ENCODE measurements at regions not wholly inside any gene's neighbourhood (a gene's known extent, or its start where the extent isn't known, plus 50 kb on each side); places are given as distances from the start of the nearest gene placed in this dataset.
"Not testable (repeated sequence)": the region's sequence is repeated elsewhere in the genome, so short reads cannot be mapped to it uniquely, and the experiment has no call there.

DNA sequence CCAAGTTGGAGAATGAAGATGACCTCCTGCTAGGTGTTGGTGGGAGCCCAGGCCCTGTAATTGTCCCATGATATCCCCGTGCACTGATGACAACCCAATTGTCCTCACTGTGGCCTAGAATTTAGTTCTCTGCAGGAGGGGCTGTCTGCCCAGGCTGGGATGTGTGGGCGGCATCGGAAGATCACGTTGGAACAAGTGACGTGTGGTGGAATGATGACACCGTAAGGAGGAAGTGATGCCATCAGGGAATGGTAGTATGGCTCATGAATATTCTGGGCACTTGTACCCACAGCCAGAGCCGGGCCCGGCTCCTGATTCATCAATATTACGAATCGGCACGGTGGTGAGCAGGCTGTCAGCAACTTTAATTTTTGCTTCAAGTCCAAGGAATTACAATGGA lies 111.6 kb downstream of the MIAT start:
- DNase-seq (ENCODE audit: low read depth in 1 of 2, low spot score in 1 of 2) = no peak

DNA sequence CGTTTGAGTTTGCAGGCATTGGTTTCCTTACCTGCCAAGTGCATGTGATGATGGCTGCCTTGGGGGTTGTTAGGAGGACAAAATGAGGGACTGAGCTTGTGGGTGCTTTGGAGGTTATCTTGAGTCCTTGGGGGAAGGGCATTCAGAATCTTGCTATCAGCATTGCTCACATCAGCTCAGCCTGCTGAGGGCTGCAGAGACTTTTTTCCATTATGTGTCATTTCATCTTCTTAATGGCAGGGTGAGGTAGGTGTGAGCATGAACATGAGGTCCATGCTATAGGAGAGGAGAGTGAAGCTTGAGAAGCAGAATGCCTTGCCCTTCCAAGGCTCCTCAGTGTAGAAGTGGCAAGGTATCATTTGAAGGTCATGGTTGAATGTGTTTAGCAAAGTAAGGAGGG lies 112.3 kb downstream of the MIAT start:
- no peak for DNase-seq (ENCODE audit: low read depth in 1 of 2, low spot score in 1 of 2)

DNA sequence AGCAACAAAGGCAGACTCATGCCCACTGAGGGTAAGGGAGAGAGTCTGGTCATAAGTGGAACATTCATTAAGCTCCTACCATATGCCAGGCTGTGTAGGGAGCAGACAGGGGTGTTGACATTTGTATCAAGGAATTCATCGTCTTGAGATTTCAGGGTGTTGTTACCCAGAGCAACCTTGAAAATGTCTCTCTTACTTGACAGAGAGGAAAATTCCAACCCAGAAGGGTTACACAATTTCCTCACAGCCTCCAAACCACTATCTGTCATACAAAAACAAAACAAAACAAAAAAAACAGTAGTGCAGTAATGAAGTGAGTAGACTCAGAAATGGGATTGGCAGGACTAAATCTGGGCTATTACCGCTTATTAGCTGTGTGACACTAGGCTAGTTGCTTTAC lies 113.2 kb downstream of the MIAT start:
- DNase-seq (ENCODE audit: low read depth in 1 of 2, low spot score in 1 of 2) = no peak

DNA sequence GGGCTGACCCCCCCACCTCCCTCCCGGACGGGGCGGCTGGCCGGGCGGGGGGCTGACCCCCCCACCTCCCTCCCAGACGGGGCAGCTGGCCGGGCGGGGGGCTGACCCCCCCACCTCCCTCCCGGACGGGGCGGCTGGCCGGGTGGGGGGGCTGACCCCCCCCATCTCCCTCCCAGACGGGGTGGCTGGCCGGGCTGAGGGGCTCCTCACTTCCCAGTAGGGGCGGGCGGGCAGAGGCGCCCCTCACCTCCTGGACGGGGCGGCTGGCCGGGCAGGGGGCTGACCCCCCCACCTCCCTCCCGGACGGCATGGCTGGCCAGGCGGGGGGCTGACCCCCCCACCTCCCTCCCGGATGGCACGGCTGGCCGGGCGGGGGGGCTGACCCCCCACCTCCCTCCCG lies 115.7 kb downstream of the MIAT start:
- not testable (repeated sequence) for DNase-seq (ENCODE audit: low read depth in 1 of 2, low spot score in 1 of 2)

DNA sequence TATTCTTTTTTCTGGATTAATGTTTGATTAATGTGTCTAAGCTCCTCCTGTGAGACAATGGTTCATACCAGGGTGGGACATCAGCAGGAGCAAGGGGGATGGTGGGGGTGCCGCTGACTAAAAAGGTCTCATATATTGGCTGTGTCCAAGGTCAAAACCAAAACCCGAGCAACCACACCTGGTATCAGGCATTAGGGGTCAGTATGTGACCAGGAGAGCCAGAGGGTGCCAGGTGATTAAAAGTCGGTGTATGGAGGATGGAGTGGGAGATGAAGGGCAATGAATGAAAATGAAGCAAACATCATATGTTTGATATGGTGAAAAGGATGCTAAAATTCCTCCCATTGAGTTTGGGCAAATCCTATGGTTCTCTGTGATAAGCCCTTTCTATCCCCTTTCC lies 118.0 kb downstream of the MIAT start:
- no peak for DNase-seq (ENCODE audit: low read depth in 1 of 2, low spot score in 1 of 2)

DNA sequence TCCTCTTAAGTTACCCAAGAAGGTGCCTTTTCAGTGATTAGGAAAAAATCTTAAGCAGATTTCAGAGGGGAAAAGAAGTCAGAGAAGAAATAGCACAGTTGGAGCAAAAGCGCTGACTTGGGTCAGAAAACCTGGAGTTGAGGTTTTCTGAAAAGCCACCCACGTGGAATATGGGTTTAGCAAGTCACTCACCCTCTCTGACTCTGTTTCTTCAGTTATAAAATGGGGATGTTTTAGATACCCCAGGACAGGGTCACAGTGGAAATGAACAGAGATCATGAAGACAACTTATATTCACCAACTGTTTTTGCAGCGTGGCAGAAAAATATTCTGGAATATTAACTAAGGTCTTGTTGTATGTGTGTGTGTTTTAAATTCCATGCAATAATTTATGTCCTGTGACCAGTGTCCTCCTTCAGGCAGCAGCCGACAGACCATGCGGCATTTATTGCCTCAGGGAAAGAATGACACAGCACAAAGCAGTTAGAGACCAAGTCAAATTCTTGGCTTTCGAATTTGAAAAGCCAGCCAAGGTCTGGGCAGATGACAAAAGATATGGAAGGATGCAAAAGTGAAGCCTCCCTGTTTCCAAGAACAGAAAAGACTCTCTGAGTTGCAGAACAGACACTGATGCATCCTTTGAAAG lies 119.9 kb downstream of the MIAT start:
- no peak for DNase-seq (ENCODE audit: low read depth in 1 of 2, low spot score in 1 of 2)

DNA sequence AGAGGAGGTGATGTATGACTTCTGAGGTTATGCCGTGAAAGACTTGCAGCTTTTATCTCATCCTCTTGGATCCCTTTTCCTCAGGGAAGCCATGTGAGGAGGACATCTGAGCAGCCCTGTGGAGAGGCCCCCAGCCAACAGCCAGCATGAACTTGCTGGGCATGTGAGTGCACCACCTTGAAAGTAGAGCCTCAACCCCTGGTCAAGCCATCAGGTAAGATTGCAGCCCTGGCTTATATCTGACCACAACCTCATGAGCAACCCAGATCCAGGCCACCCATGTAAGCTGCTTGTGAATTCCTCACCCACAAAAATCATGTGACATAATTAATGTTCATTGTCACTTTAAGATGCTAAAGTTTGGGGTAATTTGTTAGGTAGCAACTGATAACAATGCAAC lies 121.0 kb downstream of the MIAT start:
- DNase-seq (ENCODE audit: low read depth in 1 of 2, low spot score in 1 of 2) = no peak

DNA sequence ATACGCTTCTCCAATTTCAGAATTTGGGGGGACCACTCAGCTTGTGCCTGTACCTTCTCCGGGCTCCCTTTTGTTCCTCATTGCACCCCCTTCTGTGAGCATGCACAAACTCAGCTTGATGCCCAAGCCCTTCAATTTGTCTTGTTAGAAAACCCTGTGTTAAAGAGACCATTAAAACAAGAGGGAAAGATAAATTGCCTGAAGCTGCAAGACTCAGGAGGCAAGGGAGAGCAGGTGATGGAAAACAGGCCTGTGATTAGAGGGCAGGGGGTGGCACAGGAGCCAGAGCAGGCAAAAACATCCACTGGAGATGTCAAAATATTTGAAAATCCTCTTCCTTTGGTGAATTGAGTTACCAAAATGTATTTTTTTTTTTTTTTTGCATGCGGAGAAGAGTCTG lies 121.7 kb downstream of the MIAT start:
- DNase-seq (ENCODE audit: low read depth in 1 of 2, low spot score in 1 of 2) = no peak

DNA sequence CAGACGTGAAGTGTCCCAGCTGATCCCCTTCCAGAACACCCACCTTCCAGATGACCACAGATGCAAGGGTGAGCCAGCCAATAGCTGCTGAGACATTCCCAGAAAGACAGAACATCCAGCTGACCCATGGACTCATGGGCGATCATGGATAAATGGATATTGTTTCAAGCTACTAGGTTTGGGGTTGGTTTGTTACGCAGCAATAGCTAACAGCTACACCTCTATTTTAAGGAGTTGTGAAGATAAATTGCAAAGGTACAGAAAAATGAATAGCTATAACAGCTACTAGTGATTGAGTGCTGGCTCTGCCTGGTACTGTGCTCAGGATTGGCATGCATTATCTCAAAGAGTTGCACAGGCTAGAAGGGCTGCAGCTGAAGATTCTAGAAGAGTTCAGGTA lies 122.5 kb downstream of the MIAT start:
- no peak for DNase-seq (ENCODE audit: low read depth in 1 of 2, low spot score in 1 of 2)

DNA sequence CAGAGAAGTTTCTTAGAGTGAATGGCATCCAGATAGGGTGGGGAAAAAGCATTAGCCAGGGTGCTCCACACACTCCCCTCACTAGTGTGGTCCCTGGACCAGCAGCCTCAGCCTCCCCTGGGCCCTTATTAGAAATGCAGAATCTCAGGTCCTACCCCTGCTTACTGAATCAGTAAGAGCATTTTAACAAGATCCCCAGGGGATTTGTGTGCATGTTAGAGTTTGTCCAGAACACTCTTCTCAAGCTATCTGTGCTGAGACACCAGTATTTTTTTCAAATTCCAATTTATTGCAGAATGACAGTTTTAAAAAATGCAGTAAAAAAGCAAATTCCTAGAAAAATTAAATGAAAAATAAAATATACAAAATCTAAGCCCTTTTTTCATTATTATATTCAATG lies 123.1 kb downstream of the MIAT start:
- DNase-seq (ENCODE audit: low read depth in 1 of 2, low spot score in 1 of 2) = no peak

DNA sequence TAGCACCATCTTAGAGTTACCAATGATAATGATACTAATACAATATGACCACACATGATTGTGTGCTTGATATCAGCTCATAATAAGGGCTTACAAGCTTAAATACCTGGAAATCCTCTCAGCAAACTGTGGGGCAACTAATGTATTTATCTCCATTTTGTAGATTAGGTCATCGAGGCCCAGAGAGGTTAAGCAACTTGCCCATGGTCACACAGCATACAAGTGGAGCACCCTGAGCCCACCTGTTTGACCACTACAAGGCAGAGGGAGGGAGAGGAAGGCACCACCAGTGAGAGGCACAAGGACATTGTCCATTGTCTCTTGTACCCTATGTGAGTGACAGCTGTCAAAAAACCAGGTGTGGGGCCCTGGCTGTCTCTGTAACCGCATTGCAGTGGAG lies 123.7 kb downstream of the MIAT start:
- no peak for DNase-seq (ENCODE audit: low read depth in 1 of 2, low spot score in 1 of 2)

DNA sequence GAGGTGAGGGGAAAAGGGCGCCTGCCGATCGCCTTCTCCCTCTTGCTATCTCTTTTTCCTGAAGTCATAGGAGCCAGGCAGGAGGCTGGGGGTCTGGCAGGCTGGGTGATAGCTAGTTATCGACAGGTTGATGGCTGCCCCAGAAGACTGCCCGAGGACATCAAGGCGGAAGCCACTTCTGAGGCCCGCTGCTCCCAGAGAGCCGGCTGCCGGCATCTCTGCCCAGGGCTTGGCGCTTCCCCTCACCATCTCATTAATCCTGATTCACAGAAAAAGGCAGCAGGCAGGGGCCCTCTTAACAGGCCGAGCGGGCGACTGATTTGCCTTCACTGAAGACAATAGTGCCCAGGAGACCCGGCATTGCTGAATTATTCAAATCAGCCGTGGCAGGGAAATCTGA lies 124.2 kb downstream of the MIAT start:
- DNase-seq (ENCODE audit: low read depth in 1 of 2, low spot score in 1 of 2) = no peak

DNA sequence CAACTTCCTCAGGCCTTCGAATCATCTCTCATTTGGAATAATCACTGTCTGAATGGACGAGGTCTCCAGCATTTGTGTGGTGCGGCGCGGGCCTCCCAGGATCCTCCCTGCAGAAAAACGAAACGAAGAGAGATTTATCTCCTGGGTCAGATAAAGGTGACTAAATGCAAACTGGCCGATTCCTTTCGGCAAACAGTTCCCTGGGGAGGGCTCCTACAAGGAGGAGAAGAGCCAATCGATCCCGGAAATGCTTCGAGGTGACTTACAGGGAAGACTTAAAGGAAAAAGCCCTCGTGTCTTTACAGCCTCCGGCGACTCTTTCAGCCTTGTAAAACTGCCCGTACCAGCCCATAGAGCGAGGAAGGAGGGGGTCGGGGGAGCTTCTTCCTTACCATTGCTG lies 126.5 kb downstream of the MIAT start:
- no peak for DNase-seq (ENCODE audit: low read depth in 1 of 2, low spot score in 1 of 2)

DNA sequence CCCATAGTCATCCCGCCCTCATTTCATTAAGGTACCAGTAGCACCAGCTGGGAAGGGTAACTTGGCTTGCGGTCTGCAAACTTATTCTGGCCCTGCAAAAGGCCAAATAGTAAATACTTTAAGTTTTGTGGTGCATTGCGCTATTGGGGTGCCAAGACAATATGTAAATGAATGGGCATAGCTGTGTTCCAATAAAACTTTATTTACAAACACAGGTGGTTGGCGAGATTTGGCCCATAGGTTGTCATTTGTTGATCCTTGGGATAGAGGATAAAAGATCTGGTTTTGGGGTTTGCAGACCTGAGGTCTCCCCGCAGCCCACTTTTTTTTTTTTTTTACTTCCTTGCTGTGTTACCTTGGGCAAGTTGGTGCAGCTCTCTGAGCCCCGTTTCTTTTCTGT lies 127.4 kb downstream of the MIAT start:
- no peak for DNase-seq (ENCODE audit: low read depth in 1 of 2, low spot score in 1 of 2)

DNA sequence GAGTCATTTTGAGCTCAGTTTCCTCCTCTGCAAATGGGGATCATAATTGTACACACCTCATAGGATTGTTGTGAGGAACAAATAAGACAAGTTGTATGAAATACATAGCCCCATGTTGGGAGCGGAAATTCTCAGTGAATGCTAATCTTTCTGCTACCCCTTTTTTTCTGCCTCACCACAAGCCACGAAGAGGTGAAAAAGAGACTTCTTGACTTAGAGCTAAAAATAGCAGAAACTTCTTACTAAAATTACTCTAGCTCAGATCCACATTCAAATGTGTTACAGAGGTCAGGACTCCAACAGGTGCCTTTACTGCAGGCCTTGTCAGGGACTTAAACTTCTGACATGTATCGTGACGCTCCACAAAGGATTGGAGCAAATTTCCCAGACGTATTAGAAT lies 128.5 kb downstream of the MIAT start:
- DNase-seq (ENCODE audit: low read depth in 1 of 2, low spot score in 1 of 2) = no peak

DNA sequence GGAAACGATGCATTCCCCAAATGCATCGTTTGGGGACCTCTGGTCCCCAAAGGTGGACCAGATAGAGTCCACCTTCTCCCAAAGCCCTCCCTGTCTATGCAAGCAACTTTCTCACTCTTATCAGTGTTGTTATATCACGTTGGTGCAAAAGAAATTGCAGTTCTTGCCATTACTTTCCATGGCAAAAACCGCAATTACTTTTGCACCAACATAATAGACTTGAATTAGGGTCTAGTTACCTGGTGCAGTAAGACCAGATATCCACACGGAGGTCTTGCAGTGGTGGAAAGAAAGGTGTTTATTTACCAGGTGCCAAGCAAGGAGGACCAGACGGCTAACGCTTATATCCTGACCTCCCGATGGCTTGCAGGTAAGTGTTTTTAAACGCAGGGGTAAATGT lies 129.0 kb downstream of the MIAT start:
- DNase-seq (ENCODE audit: low read depth in 1 of 2, low spot score in 1 of 2) = no peak

DNA sequence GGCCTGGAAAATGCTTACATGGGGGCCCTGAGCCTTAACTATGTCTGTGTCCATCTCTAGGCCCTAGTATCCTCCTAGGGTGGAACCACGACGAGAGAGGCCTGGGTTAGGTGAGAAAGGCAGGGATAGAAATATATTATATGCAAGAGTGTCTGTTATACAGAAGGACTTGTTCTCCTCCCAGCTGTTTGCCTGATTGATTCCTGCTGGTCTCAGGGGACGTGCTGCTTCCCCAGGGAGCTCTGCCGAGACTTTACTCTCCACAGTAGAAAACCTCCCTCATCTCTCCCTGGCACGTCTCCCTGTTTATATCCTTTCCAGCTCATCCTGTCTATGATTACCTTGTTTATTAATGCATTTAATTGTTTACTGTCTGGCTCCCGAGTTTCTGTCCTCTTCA lies 132.6 kb downstream of the MIAT start:
- no peak for DNase-seq (ENCODE audit: low read depth in 1 of 2, low spot score in 1 of 2)

DNA sequence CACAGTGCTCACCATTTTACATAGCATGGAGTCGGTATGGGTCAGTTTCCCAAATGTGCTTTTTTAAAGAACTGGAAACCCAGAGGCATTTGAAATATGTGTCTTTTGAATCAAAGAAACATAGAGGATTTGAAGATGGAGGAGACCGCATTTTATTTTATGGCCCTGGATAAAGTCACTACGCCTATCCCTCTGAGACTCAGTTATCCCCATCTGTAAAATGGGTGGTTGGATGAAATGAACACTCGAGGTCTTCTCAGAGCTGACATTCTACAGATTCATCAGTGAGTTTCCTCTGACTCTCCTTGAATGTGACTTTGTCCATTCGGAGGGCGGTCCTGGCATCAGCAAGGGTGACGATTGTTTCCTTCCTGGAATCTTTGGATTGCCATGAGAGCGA lies 135.1 kb downstream of the MIAT start:
- no peak for DNase-seq (ENCODE audit: low read depth in 1 of 2, low spot score in 1 of 2)

DNA sequence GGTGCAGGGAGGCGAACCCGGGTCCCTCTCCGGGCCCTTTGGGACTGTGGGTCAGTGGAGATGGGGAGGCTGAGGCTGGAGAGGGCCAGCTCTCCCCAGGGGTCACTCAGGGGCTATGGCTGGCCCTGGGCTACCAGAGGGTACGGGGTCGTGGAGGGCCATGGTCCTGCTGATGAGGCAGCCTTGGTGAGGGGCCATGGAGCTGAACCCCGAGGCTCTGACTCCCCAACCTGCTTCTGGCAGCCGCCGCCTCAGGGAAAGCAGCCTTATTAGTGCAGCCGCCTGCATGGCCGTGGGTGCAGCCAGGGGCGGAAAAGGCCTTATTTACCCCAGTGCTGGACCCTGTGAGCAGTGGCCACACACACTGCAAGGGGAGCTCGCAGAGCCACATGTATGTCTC lies 139.4 kb downstream of the MIAT start:
- no peak for DNase-seq (ENCODE audit: low read depth in 1 of 2, low spot score in 1 of 2)

DNA sequence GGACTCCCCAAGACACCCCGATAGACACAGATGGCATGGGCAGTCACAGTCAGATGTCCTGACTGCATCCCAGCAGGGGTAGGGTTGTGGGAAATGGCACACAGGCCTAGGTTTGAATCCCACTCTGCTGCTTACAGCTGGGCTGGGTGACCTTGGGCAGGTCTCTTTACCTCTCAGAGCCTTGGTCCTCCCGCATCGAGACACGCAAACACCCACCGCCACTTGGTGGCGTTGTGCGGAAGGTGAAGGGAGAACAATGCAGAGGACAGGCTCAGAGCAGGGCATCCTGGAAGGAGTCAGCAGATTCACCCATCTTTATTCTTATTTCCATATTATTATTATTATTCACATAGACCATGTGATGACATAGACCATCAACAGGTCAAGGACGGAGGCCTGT lies 140.5 kb downstream of the MIAT start:
- no peak for DNase-seq (ENCODE audit: low read depth in 1 of 2, low spot score in 1 of 2)

DNA sequence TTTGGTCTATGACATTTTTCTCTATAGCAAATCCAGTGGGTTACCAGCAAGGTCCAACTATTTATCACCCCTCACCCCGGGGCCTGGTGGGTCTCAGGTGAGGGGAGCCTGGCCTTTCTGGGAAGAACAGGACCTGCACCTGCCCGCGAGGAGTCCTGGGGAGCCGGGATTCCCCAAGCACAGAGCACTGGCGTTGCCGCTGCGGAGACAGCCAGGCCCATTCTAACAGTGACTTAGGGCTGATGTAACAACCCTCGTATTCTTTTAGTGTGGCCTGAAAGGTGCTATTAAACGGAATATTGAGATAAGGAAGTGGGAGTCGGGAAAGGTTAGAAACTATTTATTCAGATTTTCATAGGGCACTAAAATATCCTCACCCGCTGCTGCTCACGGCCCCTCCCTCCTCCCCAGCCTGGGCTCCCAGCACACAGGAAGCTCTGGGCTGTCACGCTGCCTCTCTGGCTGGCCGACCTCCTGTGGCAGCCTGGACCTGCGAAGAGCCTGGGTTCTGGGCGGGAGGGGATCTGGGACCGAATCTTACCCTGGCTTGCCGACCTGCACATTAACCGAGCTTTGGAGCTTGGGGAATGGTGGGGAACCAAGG lies 141.2 kb downstream of the MIAT start:
- DNase-seq (ENCODE audit: low read depth in 1 of 2, low spot score in 1 of 2) = no peak

DNA sequence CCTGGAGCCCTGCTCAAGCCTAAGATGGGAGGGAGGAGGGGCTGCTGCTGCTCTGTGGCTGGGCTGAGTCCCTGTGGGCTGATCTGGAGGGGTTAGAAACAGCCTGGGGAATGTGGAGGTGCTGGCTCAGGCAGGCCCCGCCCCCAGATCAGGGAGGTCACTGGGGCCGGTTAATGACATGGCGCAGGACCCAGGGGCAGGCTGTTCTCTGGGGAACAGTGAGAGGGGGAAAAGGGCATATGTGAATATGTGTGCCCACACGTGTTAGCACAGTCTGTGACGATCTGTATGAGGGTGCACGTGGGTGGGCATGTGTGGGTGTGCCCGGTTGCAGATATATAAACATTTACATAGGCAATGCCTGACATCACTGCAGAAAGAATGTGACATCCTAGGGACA lies 143.5 kb downstream of the MIAT start:
- DNase-seq (ENCODE audit: low read depth in 1 of 2, low spot score in 1 of 2) = no peak

DNA sequence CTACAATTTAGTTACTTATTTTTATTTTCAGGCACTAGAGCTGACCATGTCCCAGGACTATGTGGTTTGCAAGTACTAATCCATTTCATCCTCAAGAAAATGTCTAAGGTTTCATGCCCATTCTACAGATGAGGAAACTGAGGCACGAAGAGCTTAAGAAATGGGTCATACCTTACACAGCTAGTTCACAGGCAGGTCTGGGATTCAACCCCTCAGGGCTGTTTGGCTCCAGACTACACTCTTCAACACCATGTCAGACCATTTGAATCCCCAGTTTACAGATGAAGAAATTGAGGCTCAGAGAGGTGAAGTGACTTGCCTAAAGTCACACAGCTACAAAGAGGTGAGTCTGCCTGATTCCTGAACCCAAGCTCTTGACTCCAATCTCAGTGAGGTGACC lies 144.1 kb downstream of the MIAT start:
- no peak for DNase-seq (ENCODE audit: low read depth in 1 of 2, low spot score in 1 of 2)

DNA sequence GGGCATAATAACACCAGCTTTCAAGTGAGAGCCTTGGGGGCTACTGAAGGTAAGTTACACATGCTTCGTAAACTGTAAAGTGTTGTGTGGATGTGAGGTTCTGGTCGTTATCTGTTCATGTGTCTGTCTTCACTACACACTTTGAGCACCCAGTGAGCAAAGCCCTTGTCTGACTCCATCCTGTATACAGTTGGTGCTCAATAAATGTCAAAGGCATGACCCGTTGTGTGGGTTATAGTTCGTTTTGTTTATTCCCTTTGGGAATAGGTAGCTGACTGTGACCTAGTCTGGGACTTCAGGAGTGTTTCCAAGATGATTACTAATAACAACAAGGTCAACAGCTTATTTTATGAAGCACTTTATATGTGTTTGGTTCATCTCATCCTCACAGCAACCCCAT lies 146.9 kb downstream of the MIAT start:
- DNase-seq (ENCODE audit: low read depth in 1 of 2, low spot score in 1 of 2) = no peak

All from stimulated activated CD4-positive, alpha-beta T cell treated with anti-CD3 and anti-CD28 coated beads, Interleukin-15, amount 100 ng/mL, for 1 hour (primary cell).